ENCODE measurements at regions not wholly inside any gene's neighbourhood (a gene's known extent, or its start where the extent isn't known, plus 50 kb on each side); places are given as distances from the start of the nearest gene placed in this dataset.

DNA sequence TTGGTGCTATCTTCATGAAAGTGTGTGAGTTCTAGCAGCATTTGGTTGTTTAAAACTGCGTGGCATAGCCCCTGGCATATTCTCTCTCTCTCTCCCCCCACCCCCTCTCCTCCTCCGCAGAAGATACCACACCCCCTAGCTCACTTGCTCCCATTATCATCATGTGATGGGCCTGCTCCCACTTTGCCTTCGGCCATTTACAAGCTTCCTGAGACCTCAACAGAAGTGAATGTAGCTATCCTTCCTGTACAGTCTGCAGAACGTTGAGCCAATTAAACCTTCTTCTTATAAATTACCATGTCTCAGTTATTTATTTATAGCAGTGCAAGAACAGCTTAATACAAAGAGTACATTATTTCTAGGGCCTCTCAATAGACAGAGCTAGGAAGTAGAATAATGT lies 1032.5 kb upstream of the CADM2 start:
- TF ChIP-seq POLR2AphosphoS5 (IDR thresholded peaks at IDR 0.05; ENCODE audit: borderline replicate concordance, low read depth, low read length) = no peak
- TF ChIP-seq EZH2 (IDR thresholded peaks at IDR 0.05) = no peak
- no peak for TF ChIP-seq FOXP2 (optimal IDR thresholded peaks at IDR 0.05; ENCODE audit: control extremely low read depth, extremely low read length, insufficient read depth)
